ENCODE measurements at regions not wholly inside any gene's neighbourhood (a gene's known extent, or its start where the extent isn't known, plus 50 kb on each side); places are given as distances from the start of the nearest gene placed in this dataset.

DNA sequence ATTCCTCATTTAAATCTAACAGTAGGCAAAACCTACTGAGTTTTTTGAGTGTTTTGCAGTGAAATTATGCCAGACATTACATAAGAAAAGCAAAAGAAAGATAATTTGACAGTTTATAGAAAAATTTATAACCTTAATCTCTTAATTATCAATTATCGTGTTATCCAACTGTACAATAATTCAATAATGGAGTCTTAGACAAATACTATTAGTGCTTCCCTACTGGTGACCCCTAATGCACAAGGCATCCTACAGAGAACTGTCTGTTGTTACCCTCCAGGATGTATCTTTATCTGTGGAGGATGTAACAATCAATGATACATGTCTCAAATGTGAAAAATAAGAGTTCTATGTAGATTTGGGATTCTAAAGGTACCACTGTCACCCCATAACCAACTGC, 1687.6 kb downstream of the GRIK2 start:
- DNase-seq (ENCODE audit: extremely low spot score, insufficient read length, low read depth) (no peak), FAIRE-seq (no peak)

DNA sequence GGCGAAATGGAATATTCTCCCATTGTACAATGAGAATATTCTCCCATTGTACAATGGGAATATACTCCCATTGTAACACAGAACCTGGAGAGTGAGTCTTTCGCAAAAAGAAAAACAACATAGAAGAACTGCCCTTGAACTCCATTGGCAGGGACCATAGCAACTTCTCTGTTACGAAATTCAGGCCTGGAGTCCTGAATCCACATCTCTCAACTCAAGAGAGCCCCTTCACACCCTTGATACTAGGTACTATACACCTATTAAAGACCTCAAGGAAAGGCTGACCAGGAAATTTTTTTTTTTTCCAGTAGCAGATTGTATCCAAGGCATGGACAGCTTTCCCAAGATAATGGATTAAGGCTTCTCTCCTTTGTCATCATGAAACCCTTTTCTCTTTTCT, 1687.0 kb downstream of the GRIK2 start:
- no peak for FAIRE-seq
- no peak for DNase-seq (ENCODE audit: extremely low spot score, insufficient read length, low read depth)

DNA sequence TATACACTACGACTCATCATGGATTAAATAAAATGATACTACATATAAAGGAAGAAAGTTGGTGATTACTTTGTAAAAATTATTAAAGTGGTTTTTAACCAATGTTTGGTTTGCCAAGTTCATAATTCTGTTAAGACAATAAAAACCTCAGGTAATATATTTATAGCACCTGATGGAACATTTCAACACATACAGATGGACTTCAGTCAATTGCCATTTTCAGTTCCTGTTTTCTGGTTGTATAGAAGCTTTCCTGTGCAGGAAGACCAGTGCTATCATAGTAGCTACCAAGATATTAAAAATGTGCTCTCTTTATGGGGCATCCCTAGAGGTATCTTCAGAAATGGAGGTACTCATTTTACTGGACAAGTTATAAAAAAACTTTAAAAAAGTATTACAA, 1686.4 kb downstream of the GRIK2 start:
- DNase-seq (ENCODE audit: extremely low spot score, insufficient read length, low read depth) (no peak), FAIRE-seq (no peak)

DNA sequence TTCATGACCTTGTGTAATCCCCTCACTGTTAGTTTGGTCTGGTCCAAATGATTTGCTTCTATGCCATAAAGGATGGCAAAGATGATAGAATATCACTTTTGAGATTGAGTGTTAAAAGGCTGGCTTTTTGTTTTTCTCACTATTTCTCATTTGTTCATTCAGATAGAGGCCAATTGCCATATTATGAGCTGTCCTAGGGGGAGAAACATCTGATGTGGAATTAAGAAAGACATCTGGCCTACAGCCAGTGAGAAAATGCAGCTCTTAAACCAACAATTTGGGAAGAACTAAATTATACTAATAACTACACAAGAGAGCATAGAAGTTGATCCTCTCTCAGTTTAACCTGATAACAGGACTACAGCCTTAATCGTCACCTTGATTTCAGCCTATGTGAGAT, 1668.6 kb downstream of the GRIK2 start:
- no peak for DNase-seq (ENCODE audit: extremely low spot score, insufficient read length, low read depth)
- no peak for FAIRE-seq

DNA sequence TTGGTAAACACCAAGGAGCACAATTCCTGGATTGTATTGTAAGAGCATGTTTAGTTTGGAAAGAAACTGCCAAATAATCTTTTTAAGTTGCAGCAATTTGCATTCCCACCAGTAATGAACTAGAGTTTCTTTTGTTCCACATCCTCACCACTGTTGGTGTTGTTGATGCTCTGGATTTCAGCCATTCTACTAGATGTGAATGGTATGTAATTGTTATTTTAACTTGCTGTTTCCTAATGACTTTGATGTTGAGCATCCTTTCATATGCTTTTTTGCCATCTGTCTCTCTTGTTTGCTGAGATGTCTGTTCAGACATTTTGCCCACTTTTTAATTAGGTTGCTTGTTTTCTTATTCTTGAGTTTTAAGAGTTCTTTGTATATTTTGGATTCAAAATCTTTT, 1654.1 kb downstream of the GRIK2 start:
- FAIRE-seq, result no peak

DNA sequence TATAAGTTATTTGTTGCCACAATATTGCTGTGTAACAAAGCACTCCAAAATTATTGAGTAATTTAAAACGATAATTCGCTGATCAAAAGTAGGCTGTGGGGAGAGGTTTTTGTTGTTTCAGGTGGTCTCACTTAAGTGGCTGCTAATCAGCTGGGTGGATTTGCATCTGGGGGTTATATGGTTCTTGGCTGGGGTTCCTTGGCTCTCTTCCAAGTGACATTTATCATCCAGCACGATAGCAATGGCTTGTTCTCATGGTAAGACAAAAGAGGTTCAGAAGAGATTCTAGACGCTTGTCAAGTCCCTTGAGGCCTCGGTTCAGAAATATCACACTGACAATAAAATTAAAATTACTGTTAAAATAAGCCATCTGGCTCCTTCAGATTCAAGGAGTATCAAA, 1648.8 kb downstream of the GRIK2 start:
- FAIRE-seq, result no peak
- no peak for DNase-seq (ENCODE audit: extremely low spot score, insufficient read length, low read depth)

More for the DNA sequence above, 1654.1 kb downstream of the GRIK2 start:
- no peak for DNase-seq (ENCODE audit: extremely low spot score, insufficient read length, low read depth)

DNA sequence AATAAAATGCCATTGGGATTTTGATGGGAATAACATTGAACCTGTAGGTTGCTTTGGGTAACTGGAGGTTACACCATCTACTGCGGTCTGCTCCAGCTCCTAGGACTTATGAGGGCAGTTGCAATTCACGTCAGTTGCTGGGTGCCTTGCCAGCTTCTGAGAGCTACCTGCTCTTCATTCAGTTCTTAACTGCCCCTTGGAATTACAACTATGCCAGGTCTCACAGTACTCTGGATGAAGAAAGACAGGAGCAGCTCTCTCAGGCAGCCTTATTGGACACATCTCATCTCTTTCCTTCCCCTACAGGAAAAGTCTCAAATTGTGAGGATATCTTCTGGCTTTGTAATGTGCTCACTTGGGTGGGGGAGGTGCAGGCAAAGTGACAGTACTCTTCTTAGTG, 1643.3 kb downstream of the GRIK2 start:
- no peak for FAIRE-seq

DNA sequence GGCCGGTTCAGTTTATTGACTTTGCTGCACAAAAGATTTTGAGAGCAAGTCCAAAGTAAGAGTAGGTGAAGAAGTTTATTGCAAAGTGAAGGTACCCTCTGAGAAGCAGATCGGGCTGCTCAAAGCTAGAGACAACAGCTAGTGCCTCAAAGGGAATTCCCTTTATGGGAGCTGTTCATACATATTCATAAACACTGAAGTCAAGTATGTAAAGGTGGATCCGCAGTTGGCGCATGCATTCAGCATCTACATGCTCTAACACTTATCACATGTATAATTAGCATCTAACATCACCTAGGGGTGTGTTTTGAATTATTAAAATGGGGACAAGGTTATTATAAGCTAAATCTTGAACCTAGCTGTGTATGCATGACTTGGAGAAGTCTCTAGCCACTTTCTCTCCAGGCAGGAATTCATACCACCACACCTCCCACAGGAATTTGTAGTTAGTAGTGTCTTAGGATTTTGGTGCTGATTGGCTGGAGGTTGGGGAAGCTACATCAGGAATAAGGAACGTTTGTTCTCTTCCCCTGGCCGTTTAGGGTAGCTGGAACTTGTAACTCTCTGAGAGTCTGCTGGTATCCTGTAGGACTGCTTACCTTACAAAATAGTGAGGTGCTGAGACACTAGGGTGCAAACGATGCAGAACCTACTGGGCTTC, 1633.9 kb downstream of the GRIK2 start:
- DNase-seq (ENCODE audit: extremely low spot score, insufficient read length, low read depth) (no peak), FAIRE-seq (no peak)

More for the DNA sequence above, 1643.3 kb downstream of the GRIK2 start:
- no peak for DNase-seq (ENCODE audit: extremely low spot score, insufficient read length, low read depth)

DNA sequence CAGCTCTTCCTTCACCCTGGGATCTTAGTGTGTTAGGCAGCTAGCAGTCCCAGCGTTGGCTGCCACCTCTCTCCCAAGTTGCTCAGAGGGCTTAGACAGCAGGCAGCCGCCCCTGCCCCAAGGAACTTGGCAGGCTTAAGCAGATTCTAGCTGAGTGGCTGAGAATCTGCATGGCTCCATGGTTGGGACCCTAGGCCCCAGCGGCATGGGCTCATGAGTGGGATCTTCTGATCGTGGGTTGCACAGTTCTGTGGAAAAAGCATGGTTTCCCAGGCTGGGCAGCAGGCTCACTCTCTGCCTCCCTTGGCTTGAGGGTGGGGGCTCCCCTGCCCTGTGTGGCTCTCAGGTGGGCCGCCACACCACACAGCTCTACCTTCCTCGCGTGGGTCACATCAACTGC, 1624.9 kb downstream of the GRIK2 start:
- DNase-seq (ENCODE audit: extremely low spot score, insufficient read length, low read depth) (no peak), FAIRE-seq (no peak)

DNA sequence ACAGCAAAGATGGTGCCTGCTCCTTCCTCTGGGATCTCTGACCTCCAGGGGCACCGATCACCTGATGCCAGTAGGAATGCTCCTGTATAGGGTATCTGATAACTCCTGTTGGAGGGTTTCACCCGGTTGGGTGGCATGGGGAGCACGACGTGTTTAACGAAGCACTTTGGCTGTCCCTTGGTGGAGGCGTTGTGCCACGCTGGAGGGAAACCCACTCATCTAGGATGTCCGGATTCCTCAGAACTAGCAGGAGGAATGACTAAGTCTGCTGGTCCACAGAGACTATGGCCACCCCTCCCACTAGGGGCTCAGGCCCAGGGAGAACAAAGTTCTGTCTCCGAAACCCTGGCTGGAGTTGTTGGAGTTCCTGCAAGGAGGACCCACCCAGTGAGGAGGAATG, 1624.4 kb downstream of the GRIK2 start:
- DNase-seq (ENCODE audit: extremely low spot score, insufficient read length, low read depth) (no peak), FAIRE-seq (no peak)

DNA sequence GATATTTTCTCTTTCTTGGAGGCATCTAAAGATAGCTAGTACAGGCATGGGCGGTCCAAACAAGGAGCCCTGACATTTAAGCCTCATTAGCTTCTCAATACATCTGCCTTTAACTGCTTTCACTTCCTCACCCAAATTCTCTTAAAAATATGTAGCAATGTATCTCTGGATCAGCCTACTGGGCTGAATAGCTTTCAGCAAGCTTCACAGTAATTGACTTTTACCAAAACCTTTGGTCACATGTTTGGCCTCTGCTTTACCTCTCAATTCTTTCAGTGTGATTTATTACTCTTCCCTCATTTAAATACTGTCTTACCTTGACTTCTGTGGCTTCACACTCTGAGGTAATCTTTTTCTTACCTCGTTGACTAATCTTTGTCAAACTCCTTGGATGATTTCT, 1618.1 kb downstream of the GRIK2 start:
- FAIRE-seq (no peak), DNase-seq (ENCODE audit: extremely low spot score, insufficient read length, low read depth) (no peak)

DNA sequence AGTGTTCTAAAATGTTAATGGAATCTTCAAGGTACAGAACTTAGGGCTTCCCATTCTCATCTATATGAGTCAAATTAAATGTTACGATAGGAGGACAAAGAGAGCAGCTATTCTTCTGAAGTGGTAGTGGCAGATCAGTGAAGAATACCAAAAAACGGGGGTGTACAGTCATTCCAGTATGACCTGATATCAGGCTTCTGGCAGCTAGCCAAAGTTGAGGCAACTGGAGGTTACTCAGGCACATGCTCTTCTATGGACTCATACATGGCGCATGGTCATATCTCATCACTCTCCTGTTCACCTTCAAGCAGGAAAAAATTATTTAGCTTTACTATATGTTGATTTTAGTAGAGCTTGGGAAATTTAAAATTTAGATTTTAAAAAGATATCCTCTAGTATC, 1608.8 kb downstream of the GRIK2 start:
- DNase-seq (ENCODE audit: extremely low spot score, insufficient read length, low read depth) (no peak), FAIRE-seq (no peak)

DNA sequence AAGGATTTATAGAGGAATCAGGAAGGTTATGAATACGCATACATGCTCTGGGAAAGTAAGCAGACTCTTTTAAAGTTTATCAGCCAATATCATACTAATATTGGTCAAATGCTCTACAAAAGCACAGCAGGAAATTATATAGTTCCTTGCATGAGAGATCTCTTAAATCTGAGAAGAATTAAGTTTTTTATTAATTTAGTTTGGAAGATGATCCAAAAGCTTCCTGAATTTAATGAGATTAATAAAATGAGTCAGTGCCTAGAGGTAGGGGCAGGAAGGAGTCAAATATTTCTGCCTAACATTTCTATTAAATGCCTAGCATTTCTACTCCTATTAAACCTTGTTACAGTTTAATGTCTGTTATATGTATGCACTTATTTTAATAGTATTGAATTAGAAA, 1608.2 kb downstream of the GRIK2 start:
- FAIRE-seq (no peak), DNase-seq (ENCODE audit: extremely low spot score, insufficient read length, low read depth) (no peak)

DNA sequence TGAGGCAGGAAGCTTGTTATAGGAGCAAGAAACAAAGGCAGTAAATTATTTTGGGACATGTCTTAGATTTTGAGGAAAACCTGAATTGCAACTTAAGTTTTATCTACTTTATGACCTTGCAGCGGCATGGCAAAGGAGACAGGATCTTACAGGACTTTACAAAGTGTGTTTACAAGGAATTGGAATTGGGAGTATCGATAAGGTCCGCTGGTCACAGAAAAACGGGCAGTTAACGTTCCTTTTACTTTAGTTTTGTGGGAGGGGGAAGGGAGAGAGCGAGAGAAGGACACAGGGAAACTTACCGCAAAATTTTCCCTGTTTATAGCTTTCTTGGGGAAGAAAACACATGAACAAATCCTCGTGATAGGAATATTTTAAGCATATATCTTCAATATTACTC, 1607.2 kb downstream of the GRIK2 start:
- no peak for DNase-seq (ENCODE audit: extremely low spot score, insufficient read length, low read depth)
- FAIRE-seq, result no peak

DNA sequence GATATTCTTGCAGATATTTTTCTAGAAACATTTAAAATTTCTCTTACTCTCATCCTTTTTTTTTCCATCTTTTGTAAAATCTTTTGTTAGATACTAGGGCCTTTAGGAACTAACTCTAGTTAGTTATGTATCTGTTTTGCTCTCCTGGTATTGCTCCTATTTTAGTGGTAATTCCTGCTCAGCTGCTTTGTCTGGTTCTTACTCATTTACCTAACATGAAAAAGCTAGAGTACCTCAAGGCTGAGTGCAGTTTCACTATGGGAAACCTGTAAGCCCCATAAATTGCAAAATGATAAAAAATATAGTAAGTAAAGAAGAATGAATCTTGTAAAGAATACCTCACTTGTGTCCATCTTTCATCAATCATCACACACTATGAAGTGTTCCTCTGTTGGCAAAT, 1602.0 kb downstream of the GRIK2 start:
- no peak for FAIRE-seq
- no peak for DNase-seq (ENCODE audit: extremely low spot score, insufficient read length, low read depth)

DNA sequence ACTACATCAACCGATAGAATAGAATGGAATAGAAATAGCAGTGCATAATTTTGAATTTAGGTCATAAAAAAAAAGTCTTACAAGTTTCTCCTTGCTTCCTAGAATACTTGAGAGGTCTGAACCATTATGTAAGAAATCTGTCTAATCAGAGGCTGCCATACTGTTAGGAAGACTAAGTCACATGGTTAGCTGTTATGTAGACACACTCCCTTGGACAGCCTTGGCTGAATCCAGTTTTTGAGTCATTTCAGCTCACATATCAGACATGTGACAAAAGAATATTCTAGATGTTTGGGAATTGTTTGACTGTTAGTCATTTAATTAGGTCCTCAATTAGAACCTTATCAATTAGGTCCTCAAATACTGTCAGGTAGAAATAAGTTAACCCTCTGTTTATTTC, 1601.4 kb downstream of the GRIK2 start:
- FAIRE-seq (no peak), DNase-seq (ENCODE audit: extremely low spot score, insufficient read length, low read depth) (no peak)

DNA sequence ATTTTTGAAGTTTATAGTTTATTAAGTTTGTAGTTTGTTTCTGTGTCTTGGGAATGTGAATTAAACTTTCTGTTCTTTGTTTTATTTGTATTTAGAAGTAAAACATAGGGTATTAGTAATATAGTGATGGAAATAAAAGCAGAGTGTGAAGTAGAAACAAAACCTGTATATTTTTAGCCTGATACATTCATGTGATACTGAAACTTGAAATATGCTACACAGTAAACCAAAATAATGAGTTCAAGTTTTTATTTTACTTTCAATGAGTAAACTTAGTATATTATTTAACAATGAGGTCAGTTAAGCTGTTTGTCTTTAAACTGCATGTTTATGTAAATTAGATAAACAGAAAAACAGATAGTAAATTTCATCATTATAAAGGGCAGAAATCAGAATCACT, 1592.6 kb downstream of the GRIK2 start:
- DNase-seq (ENCODE audit: extremely low spot score, insufficient read length, low read depth), result no peak
- no peak for FAIRE-seq

DNA sequence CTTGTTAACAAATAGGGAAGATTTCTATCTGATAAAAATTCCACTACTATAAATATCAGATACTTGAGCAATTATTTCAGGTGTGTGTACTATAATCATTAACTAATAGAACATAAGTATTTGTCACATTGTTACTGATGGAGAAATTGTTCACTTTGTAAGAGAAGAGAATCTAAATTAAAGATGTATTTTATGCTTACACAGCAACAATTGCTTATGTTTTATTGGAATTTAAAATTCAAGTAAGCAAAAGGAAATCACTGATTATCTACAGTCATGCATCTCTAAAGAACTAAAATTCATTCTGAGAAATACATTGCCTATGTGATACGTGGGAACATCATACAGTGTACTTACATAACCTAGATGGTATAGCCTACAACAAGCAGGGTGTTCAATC, 1590.8 kb downstream of the GRIK2 start:
- no peak for FAIRE-seq
- no peak for DNase-seq (ENCODE audit: extremely low spot score, insufficient read length, low read depth)

DNA sequence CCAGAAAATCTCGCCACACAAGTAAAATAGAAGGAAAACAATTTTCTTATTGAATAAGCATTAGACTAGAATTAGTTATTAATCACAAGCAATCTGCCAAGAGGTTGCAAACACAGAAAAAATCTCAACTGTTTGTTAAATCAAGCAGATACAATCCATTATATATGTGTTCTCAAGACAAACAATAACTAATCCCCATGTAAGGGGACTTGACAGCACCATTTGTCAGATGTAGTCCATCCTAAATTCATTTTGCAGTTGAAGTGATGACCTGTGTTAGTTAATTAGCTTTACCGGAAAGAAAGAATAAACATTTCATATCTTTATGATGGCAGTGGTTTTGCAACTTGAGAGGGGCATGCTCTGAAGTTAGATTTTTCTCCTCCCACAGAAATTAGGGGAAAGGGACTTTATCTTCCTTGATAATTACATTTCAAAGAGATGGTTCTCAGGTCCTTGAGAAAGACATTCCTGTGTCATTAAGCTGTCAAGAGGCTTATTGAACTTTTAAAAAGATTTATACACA, 1588.0 kb downstream of the GRIK2 start:
- FAIRE-seq, result no peak

DNA sequence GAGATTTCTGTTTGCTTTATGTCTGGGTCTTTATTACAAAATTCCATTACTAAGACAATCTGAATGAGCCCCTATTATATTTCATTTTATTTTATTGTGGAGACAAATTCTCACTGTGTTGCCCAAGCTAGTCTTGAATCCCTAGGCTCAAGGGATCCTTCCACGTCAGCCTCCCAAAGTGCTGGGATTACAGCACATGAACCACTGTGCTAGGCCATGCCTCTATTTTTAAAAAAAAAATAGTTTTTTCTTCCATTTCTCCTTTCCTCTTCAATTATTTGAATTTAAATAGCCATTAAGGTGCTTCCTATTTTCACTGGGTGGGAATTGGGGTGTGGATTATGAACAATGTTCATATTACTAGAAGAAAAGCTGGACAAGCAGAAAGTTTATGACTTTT, 1587.4 kb downstream of the GRIK2 start:
- FAIRE-seq, result no peak

More for the DNA sequence above, 1588.0 kb downstream of the GRIK2 start:
- DNase-seq (ENCODE audit: extremely low spot score, insufficient read length, low read depth), result no peak

DNA sequence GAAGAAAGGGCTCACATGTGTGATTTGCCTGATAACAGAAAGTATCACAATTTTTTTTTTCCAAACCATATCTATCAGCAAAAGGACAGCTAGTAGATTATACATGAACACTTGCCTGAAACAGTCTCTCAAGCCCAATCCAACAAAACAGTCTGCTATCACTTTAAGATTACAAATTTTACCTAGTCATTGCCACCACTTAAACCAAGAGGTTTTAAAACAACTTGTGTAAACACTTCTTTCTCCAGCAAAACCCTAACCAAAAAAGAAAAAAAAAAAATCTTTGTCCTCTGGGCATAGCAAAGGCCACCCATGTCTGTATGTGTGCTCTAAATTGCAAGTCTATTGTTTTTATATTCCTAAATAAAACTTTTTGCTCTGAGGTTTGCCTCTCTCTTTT, 1568.4 kb downstream of the GRIK2 start:
- DNase-seq (ENCODE audit: extremely low spot score, insufficient read length, low read depth), result no peak
- no peak for FAIRE-seq

More for the DNA sequence above, 1587.4 kb downstream of the GRIK2 start:
- no peak for DNase-seq (ENCODE audit: extremely low spot score, insufficient read length, low read depth)

DNA sequence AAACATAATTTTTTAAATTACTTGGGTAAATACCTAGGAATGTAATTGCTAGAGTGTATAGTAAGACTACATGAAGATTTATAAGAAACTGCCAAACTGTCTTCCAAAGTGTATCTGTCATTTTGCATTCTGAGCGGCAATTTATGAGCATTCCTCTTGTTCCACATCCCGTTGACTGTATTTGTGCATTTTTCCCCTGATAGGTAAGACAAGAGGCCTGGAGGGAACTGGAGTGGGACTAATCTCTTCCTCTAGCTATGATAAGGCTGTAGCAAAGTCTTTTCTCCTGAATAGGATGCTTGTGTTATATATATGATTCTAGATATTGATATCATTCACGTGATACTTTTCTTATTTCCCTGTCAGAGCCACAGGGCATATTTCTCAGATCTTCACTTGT, 1557.5 kb downstream of the GRIK2 start:
- no peak for FAIRE-seq
- DNase-seq (ENCODE audit: extremely low spot score, insufficient read length, low read depth), result no peak
